BE2C (cell line): ENCODE measurements at regions not wholly inside any gene's neighbourhood (a gene's known extent, or its start where the extent isn't known, plus 50 kb on each side); places are given as distances from the start of the nearest gene placed in this dataset.

Source experiments
- DNase-seq: peaks from one replicate; pipeline ENCODE4 v3.0.0-alpha.2; 2020
- H3K27me3 ChIP-seq: fragments of 250-450 bp; sonication (Bioruptor Pico); 2 replicates; pipeline ENCODE4 v1.5.1; 2020; ENCODE audit warnings: mild to moderate bottlenecking
- H3K36me3 ChIP-seq: fragments of 250-450 bp; sonication (Bioruptor Pico); 2 replicates; pipeline ENCODE4 v1.5.1; 2020; ENCODE audit warnings: mild to moderate bottlenecking
- H3K4me1 ChIP-seq: fragments of 250-450 bp; sonication (Bioruptor Pico); 2 replicates; pipeline ENCODE4 v1.5.1; 2020
- H3K4me3 ChIP-seq: 2 replicates; pipeline ENCODE4 v1.5.1; 2011; ENCODE audit warnings: low read depth, low read length
- H3K9me3 ChIP-seq: fragments of 250-450 bp; sonication (Bioruptor Pico); 2 replicates; pipeline ENCODE4 v1.5.1; 2020
- TF ChIP-seq, protein P1 (sequence below): IDR thresholded peaks from 2 replicates; pipeline ENCODE4 v1.5.1; 2012; ENCODE audit warnings: mild to moderate bottlenecking, low read depth, low read length

DNA sequence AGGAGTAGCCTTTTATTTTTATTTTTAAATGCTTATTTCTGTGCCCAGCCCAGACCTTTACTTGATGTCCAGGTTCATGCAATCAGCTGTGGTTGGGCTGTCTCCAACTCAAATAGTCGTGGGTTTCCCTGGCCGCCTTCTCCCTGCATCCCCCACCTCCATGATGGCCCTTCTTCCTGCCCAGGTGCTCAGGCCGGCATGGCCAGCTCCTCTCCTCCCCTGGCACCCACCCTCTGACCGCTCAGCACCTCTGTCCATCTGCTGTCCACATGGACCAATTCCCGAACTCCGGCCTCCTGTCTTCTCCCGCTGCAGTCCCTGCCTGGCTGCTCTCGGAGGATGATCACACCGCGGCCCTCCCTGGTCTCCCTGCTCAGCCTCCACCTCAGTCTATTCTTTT, 81.2 kb upstream of the SULF2 start:
- H3K36me3 ChIP-seq = no peaks in the 10 kb centered on the region
- H3K4me1 ChIP-seq = no peaks in the 10 kb centered on the region
- TF ChIP-seq, protein P1, sequence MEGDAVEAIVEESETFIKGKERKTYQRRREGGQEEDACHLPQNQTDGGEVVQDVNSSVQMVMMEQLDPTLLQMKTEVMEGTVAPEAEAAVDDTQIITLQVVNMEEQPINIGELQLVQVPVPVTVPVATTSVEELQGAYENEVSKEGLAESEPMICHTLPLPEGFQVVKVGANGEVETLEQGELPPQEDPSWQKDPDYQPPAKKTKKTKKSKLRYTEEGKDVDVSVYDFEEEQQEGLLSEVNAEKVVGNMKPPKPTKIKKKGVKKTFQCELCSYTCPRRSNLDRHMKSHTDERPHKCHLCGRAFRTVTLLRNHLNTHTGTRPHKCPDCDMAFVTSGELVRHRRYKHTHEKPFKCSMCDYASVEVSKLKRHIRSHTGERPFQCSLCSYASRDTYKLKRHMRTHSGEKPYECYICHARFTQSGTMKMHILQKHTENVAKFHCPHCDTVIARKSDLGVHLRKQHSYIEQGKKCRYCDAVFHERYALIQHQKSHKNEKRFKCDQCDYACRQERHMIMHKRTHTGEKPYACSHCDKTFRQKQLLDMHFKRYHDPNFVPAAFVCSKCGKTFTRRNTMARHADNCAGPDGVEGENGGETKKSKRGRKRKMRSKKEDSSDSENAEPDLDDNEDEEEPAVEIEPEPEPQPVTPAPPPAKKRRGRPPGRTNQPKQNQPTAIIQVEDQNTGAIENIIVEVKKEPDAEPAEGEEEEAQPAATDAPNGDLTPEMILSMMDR = no peak
- no peak for DNase-seq
- peaks cover 3% of the 10 kb centered on the region; the same call in 1 of the 2 replicates for H3K9me3 ChIP-seq
- H3K4me3 ChIP-seq = no peak overlapping the region
- H3K27me3 ChIP-seq = peaks cover 4% of the 10 kb centered on the region; the same call in 1 of the 2 replicates

DNA sequence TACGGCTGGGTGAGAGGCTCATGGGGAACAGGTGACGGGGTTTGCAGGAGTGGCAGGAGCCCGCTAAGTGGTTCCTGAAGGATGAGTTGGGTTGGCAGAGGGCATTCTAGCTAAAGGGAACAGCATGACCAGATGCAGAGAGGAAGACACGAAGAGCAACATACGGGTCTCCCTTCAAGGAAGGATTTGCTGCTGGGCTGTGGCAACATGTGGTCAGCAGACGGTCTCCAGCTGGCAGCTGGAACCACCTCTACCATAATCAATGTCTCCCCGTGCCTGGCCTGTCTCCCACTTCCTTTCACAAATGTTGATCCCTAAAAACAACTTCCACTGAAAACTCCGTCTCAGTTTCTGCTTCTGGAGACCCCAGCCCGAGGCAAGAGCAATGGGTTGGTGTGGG, 80.6 kb upstream of the SULF2 start:
- Histone ChIP-seq H3K9me3 (peaks cover 3% of the 10 kb centered on the region; the same call in 1 of the 2 replicates), H3K4me1 (no peaks in the 10 kb centered on the region), H3K36me3 (no peaks in the 10 kb centered on the region), H3K27me3 (peaks cover 4% of the 10 kb centered on the region; the same call in 1 of the 2 replicates), H3K4me3 (no peak overlapping the region)
- DNase-seq = no peak
- TF ChIP-seq, protein P1 = no peak

DNA sequence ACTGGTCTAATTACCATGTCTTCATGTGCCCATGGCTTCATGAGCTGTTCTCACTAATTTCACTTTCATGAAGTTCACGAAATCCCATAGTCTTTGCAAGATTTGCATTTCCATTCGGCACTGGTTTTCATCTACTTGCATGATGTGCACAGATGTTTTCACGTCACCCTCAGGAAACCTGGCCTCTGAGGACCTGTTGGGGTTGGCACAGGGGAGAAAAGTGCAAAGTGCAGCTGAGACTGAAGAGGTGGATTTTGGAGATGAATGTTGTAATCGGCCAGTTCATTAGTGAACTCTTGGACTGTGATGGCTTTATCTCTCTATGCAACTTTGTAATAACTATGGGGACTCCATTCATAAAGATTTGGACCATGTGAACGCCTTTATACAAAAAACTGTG, 80.2 kb upstream of the SULF2 start:
- Histone ChIP-seq H3K36me3 (no peaks in the 10 kb centered on the region), H3K27me3 (peaks cover 4% of the 10 kb centered on the region; the same call in 1 of the 2 replicates), H3K9me3 (peaks cover 3% of the 10 kb centered on the region; the same call in 1 of the 2 replicates), H3K4me1 (no peaks in the 10 kb centered on the region), H3K4me3 (no peak overlapping the region)
- no peak for DNase-seq
- TF ChIP-seq, protein P1 = no peak

DNA sequence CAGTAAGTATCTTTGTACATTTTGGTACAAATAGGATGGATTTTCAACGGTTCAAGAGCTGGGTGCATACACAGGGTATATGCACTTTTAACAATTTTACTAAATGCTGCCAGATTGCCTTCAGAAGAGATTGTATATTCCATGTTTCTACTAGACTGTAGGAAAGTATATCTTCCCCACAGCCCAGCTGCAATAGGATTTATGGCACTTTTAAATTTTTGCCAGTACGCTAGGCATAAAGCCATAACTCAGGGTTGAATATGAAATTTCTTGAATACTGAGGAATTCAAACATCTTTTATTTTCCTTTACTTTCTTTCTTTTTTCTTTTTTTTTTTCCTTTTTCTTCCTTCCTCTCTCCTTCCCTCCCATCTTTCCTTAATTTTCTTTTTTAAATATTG, 78.7 kb upstream of the SULF2 start:
- no peaks in the 10 kb centered on the region for H3K36me3 ChIP-seq
- DNase-seq = no peak
- H3K4me3 ChIP-seq = no peak overlapping the region
- H3K27me3 ChIP-seq = peaks cover 4% of the 10 kb centered on the region; the same call in 1 of the 2 replicates
- H3K9me3 ChIP-seq = peaks cover 3% of the 10 kb centered on the region; the same call in 1 of the 2 replicates
- TF ChIP-seq, protein P1 = no peak
- peaks cover 3% of the 10 kb centered on the region for H3K4me1 ChIP-seq

DNA sequence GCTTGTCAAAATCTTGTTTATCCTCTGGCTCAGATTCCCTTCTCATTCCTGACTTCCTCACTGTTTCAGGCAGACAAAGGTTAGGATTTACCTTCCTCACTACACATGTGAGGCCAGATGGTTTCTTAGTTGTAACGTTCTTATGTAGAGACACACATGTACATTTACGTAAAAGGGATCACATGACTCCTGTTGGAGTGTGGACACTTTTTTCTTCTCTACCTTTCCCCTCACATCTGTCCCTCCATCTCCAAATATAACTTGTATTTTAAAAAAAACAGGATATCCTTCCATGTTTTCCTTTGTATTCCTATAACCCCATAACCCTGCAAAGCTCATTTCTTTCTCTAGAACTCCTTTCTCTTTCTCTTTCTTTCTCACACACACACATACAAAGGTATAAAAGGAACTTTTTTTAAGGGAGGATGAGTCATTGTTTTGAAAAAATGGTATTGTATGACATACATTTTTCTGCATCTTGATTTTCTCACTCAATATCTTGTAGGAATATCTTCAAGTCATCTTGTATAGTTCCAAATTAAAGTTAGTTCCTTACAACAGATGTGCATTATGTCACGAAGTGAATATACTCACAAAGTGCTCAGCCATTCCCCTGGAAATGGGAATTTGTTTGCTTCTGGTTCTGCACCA, 78.2 kb upstream of the SULF2 start:
- H3K9me3 ChIP-seq = peaks cover 3% of the 10 kb centered on the region; the same call in 1 of the 2 replicates
- TF ChIP-seq, protein P1 = no peak
- peaks cover 4% of the 10 kb centered on the region; the same call in 1 of the 2 replicates for H3K27me3 ChIP-seq
- no peak for DNase-seq
- peaks cover 7% of the 10 kb centered on the region for H3K4me1 ChIP-seq
- no peaks in the 10 kb centered on the region for H3K36me3 ChIP-seq
- H3K4me3 ChIP-seq = no peak overlapping the region

DNA sequence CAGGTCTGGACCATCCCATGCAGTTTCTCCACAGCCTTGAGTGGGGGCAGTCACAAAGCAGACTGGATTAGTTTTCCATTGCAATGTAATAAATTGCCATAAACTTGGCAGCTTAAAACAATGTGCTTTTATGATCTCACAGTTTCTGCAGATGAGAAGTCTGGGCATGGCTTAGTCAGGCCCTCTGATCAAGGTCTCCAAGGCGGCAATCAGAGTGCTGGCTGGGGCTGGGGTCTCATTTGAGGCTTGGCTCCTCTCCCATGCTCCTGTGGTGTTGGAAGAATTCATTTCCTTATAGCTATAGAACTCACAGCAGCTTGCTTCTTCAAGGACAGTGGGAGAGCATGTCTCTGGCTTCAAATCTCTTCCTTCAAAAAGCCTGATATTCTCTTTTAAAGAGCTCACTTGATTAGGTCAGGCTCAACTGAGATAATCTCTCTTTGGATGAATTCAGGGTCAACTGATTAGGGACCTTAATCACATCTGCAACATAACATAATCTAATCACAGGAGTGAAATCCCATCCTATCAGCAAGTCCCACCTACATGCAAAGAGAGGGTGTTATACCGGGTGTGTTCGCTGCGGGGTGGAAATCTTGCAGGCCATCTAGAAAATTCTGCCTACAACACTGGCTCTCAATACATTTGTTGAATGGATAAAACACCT, 77.4 kb upstream of the SULF2 start:
- H3K27me3 ChIP-seq = peaks cover 4% of the 10 kb centered on the region; the same call in 1 of the 2 replicates
- H3K36me3 ChIP-seq = no peaks in the 10 kb centered on the region
- TF ChIP-seq, protein P1 = no peak
- H3K4me1 ChIP-seq = peaks cover 7% of the 10 kb centered on the region
- H3K4me3 ChIP-seq = no peak overlapping the region
- peaks cover 5% of the 10 kb centered on the region; the same call in 1 of the 2 replicates for H3K9me3 ChIP-seq
- no peak for DNase-seq
